K562 (cell line): ENCODE measurements at regions not wholly inside any gene's neighbourhood (a gene's known extent, or its start where the extent isn't known, plus 50 kb on each side); places are given as distances from the start of the nearest gene placed in this dataset.

Experiments
- FOXA1 ChIP-seq: fragments of 450-650 bp; IDR thresholded peaks from 2 replicates; pipeline ENCODE4 v1.6.1; 2016; ENCODE audit warnings: mild to moderate bottlenecking, borderline replicate concordance
- HOXB6 ChIP-seq: fragments of 250-450 bp; sonication (Bioruptor Pico); IDR thresholded peaks from 2 replicates; pipeline ENCODE4 v1.5.1; 2022; ENCODE audit warnings: mild to moderate bottlenecking, borderline replicate concordance
- NFE2 ChIP-seq: IDR thresholded peaks from 2 replicates; pipeline ENCODE4 v1.6.1; 2014; ENCODE audit warnings: antibody characterized with exemption, low read depth
- NR3C1 ChIP-seq: sonication (generic); formaldehyde crosslinking; IDR thresholded peaks from 2 replicates; pipeline ENCODE4 v1.8.1; 2022; ENCODE audit warnings: missing genetic modification reagents
- PRPF4 ChIP-seq: fragments of 200-400 bp; formaldehyde crosslinking; IDR thresholded peaks from one replicate; pipeline ENCODE4 v1.6.1; 2017; ENCODE audit warnings: low read length, low read depth, mild to moderate bottlenecking; ENCODE audit not compliant: insufficient read depth, poor library complexity, severe bottlenecking
- TAF1 ChIP-seq: IDR thresholded peaks from 2 replicates; pipeline ENCODE4 v1.6.1; 2011; ENCODE audit warnings: mild to moderate bottlenecking, low read length, moderate library complexity; ENCODE audit not compliant: insufficient read depth, control insufficient read depth, severe bottlenecking; ENCODE audit errors: extremely low read depth
- ZBTB49 ChIP-seq: sonication (generic); formaldehyde crosslinking; IDR thresholded peaks from 2 replicates; pipeline ENCODE4 v1.8.0; 2022; ENCODE audit warnings: missing genetic modification reagents, mild to moderate bottlenecking, borderline replicate concordance
- ZMIZ1 ChIP-seq, 2 experiments: fragments of 150-350 bp in 1 of 2; IDR thresholded peaks; 2 replicates each; pipeline ENCODE4 v1.6.1; 2012 to 2016; ENCODE audit warnings: low read depth in 2 of 2, low read length in 2 of 2, mild to moderate bottlenecking in 1 of 2, moderate library complexity in 1 of 2
- ZNF197 ChIP-seq: fragments of 200-800 bp; sonication (Bioruptor generic); IDR thresholded peaks from 2 replicates; pipeline ENCODE4 v1.6.1; 2016; ENCODE audit warnings: low read depth, missing genetic modification characterization, missing compliant biosample characterization
- ZNF212 ChIP-seq: fragments of 450-650 bp; formaldehyde crosslinking; IDR thresholded peaks from 2 replicates; pipeline ENCODE4 v1.4.0; 2020; ENCODE audit warnings: mild to moderate bottlenecking
- TF ChIP-seq, protein P1 (sequence below): fragments of 450-650 bp; IDR thresholded peaks from 2 replicates; pipeline ENCODE4 v1.6.1; 2016; ENCODE audit warnings: low read depth

GRCh38 chr12:111093428-111094142 is 173.2 kb upstream of the MYL2 start (continued):
- TF ChIP-seq, protein P1, sequence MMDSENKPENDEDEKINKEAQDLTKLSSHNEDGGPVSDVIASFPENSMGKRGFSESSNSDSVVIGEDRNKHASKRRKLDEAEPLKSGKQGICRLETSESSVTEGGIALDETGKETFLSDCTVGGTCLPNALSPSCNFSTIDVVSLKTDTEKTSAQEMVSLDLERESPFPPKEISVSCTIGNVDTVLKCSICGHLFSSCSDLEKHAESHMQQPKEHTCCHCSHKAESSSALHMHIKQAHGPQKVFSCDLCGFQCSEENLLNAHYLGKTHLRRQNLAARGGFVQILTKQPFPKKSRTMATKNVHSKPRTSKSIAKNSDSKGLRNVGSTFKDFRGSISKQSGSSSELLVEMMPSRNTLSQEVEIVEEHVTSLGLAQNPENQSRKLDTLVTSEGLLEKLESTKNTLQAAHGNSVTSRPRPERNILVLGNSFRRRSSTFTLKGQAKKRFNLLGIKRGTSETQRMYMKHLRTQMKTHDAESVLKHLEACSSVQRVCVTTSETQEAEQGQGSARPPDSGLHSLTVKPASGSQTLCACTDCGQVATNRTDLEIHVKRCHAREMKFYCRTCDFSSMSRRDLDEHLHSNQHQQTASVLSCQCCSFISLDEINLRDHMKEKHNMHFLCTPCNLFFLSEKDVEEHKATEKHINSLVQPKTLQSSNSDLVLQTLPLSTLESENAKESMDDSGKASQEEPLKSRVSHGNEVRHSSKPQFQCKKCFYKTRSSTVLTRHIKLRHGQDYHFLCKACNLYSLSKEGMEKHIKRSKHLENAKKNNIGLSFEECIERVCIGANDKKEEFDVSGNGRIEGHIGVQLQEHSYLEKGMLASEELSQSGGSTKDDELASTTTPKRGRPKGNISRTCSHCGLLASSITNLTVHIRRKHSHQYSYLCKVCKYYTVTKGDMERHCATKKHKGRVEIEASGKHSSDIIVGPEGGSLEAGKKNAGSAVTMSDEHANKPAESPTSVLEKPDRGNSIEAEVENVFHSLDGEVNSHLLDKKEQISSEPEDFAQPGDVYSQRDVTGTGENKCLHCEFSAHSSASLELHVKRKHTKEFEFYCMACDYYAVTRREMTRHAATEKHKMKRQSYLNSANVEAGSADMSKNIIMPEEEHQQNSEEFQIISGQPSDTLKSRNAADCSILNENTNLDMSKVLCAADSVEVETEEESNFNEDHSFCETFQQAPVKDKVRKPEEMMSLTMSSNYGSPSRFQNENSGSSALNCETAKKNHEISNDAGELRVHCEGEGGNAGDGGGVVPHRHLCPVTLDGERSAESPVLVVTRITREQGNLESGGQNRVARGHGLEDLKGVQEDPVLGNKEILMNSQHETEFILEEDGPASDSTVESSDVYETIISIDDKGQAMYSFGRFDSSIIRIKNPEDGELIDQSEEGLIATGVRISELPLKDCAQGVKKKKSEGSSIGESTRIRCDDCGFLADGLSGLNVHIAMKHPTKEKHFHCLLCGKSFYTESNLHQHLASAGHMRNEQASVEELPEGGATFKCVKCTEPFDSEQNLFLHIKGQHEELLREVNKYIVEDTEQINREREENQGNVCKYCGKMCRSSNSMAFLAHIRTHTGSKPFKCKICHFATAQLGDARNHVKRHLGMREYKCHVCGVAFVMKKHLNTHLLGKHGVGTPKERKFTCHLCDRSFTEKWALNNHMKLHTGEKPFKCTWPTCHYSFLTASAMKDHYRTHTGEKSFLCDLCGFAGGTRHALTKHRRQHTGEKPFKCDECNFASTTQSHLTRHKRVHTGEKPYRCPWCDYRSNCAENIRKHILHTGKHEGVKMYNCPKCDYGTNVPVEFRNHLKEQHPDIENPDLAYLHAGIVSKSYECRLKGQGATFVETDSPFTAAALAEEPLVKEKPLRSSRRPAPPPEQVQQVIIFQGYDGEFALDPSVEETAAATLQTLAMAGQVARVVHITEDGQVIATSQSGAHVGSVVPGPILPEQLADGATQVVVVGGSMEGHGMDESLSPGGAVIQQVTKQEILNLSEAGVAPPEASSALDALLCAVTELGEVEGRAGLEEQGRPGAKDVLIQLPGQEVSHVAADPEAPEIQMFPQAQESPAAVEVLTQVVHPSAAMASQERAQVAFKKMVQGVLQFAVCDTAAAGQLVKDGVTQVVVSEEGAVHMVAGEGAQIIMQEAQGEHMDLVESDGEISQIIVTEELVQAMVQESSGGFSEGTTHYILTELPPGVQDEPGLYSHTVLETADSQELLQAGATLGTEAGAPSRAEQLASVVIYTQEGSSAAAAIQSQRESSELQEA = no peak
- no peak for TF ChIP-seq ZBTB49 (CRISPR knock-in tag)
- TF ChIP-seq FOXA1 = no peak
- TF ChIP-seq ZNF212 = no peak
- TF ChIP-seq NR3C1 (CRISPR knock-in tag) = no peak
- TF ChIP-seq ZNF197 (CRISPR knock-in tag) = no peak
- no peak for TF ChIP-seq HOXB6 (CRISPR knock-in tag)
- no peak for TF ChIP-seq TAF1
- TF ChIP-seq ZMIZ1 (IDR thresholded peaks at IDR 0.05; ENCODE audit: low read depth in 2 of 2, low read length in 2 of 2) = no peak
- TF ChIP-seq NFE2 = no peak
- TF ChIP-seq PRPF4 = no peak
- TF ChIP-seq, all 486 proteins: peak for 0
